ENCODE measurements at regions not wholly inside any gene's neighbourhood (a gene's known extent, or its start where the extent isn't known, plus 50 kb on each side); places are given as distances from the start of the nearest gene placed in this dataset.

- DNase-seq, result no peak
Measured at GRCh38 chr20:10770753-10771152, 97.0 kb upstream of the JAG1 start.

DNA sequence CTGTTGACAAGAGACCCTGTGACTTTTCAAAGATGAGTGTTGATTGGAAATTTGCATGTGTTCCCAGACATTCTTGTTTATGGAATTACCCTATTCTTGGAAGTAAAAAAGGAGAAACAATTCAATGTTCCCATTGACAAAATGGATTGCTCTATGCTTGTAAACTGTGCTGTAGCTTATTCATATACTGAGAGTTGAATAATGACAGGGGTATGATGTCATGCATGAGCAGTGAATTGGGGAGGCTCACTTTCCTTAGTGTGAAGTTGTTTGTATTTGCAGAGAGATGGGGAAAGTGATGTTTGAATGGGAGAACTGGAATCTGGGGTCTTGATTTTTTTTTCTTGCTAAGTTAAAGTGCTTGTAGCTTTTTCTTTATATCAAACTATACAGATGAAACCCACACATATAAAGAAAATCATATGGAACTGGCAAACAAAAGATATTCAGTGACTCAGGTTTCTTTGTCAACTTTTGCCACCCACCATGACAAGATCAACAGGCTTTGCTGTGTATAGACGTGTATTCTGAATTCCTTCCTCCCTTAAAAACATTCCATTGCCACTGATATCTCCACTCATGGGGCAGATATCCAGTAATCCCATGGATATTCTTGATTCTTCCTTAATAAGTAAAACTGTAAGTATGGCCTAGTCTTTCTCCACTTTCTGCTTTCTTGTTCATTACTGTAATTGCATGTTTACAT lies 97.8 kb upstream of the JAG1 start:
- DNase-seq, result no peak

GRCh38 chr20:10774357-10774943 lies 100.7 kb upstream of the JAG1 start:
- DNase-seq, result no peak

DNA sequence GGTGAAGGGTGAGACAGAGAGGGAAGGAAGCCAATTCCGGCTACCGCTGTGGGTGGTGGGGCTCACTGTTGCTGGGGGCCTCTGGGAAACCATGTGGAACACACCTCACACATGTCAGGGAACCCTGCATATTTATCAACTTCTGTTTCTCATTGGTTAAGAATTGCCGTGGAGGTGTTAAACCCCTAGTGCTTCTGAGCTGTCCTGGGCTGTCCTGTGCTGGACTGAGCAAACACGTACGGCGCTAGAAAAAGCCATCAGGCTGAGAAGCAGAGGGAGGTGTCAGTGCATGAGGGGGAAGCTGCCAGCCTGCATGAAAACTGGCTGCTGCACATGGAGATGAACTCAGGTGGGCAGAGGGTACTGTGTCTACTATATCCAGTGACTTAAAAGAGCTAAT lies 103.9 kb upstream of the JAG1 start:
- no peak for DNase-seq

GRCh38 chr20:10779911-10780310 lies 106.1 kb upstream of the JAG1 start:
- no peak for DNase-seq

DNA sequence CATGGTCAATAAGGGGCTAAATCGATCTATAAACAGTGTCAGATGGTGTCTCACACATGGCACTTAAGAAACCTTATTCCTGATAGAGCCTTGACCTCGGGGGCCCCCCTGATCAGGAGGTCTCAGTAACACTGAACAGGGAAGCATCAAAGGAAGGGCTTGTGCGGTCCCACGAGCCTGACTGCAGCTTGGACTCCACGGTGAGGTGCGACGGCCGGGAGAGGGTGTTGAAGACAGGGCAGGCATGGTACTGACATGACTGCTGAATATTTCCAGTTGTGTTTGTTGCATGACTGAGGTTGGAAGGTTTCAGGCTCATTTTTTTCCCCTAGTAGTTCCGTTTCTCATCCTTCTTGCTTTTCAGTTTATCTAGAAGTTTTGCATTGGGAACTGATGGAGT lies 107.1 kb upstream of the JAG1 start:
- DNase-seq, result no peak

DNA sequence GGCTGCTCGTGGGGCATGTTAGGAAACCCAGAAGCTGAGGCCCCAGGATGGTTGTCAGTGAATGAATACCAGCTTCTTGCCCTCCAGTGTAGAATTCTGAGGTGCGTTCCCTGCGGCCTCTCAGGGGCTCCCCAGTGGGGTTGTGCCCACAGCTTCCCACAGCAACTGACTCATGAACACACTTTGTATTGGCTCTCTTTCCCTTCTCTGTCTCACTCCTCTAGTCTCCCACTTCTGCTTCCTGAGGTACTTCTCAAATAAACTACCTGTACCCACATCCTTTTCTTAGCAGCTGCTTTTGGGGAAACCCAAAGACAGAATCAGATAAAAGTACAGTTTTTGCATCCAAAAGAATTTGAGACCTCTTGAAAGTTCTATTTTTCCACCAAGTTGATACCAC lies 107.7 kb upstream of the JAG1 start:
- DNase-seq, result no peak

DNA sequence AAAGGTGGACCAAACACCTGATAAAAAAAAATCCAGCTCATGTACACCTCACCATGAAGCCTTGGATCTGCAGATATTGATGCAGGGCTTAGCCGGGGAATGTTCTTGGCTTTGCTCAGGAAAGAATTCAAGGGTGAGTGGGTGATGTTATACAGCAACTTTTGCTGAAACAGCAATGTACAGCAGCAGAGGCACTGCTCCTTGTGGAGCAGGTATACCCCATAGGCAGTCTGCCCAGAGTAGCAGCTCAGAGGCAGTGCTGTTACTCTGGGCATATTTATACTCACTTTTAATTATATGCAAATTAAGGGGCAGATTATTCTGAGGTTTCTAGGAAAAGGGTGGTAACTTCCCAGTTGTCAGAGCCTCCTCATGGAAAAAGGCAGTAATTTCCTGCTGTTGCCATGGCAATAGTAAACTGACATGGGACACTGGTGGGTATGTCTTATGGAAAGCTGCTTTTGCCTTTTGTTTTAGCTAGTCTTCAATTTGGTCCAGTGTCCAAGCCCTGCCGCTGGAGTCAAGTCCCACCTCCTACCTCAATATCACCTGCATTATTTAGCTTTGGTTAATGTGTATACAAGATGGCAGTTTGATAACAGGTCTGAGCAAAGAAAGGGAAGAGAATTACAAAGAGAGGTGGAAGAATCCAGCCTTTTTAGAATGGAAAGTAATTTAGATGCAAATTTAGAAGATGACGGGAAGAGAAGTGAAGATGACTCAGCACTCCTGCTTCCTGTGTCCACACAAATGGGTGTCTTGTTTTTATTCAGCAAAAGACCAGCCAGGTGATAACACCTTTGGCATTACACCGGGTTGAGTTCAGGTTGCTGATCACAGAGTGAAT lies 110.1 kb upstream of the JAG1 start:
- DNase-seq, result no peak

- no peak for DNase-seq
Measured at GRCh38 chr20:10784554-10785183, 110.9 kb upstream of the JAG1 start.

DNA sequence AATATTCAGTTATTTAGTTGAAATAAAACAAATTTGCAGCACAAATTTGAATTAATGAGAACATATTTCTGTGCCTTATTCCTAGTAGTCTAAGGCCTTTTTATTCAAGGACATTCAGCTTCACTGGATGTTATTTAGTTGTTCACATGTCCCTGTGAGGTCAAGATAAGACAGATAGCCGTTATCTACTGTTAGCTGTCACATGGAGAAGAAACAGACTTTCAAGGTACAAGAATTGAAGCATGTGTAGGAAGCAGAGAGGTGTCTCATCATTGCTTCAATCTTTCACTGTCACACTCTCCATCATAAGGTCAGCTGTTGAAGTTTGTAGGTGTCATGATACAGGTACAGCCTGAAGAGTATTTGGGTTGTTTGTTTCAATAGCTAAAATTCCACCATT lies 112.9 kb upstream of the JAG1 start:
- no peak for DNase-seq

DNA sequence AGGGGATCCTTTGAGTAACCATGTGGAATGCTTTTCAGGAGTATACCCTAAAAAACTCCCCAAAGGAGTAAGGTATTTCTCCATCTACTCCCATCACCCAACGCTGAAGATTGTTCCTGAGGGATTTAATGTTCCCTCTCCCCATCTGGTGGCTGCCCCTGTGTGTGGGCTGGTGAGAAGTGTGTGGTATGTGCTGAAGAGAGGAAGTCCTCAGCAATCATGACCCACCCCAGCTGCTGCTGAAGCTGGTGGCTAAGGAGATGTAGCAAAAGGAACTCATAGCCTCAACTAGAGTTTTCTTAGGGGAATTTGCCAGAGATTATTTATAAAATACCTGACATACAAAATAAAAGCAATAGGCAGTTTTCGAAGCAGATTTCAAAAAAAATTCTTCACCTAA lies 114.3 kb upstream of the JAG1 start:
- no peak for DNase-seq

GRCh38 chr20:10788877-10789276 lies 115.1 kb upstream of the JAG1 start:
- DNase-seq, result no peak

GRCh38 chr20:10789386-10789785 lies 115.6 kb upstream of the JAG1 start:
- no peak for DNase-seq

GRCh38 chr20:10790013-10790412 lies 116.2 kb upstream of the JAG1 start:
- DNase-seq, result no peak

DNA sequence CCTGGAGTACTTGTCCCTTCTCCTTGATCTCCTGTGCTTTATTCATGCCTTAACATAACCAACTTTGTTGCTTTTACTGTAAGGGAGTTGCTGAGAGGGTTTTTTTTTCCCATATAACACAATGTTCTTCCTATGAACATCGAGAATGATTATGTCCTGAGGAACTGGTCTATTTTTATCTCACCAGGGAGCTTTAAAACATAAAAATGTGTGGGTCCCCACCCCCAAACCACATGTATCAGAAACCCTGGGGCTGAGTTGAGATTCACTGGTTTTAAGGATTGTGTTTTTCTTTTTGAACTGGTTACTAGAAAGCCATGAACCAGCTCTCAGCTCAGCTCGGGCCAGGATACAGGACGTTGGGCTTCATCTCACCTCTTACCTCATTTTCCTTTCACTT lies 118.5 kb upstream of the JAG1 start:
- DNase-seq, result no peak

DNA sequence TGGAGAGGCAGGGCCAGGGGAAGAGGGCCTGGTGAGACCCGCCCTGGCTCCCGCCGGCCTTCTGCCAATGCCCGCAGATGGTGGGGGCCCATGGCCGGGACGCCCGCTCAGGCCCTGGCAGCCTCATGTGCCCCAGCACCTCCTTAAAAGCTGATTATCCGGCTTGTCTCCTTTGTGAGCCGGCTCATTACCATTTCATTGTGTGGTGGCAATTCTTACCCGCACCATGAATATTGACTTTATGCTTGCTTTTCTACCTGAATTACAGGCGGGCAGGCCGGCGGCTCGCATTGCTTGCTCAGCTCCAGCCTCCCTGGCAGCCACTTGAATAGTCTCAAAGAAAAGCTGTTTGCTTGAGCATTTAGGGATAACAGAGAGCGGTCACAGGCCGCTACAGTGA lies 120.0 kb upstream of the JAG1 start:
- peak in 7 of 51 donors; percentile 1 to 18 (median 6) for DNase-seq

- DNase-seq, result no peak
Measured at GRCh38 chr20:10794765-10795164, 121.0 kb upstream of the JAG1 start.

GRCh38 chr20:10795286-10796026 lies 121.7 kb upstream of the JAG1 start:
- DNase-seq, result no peak

DNA sequence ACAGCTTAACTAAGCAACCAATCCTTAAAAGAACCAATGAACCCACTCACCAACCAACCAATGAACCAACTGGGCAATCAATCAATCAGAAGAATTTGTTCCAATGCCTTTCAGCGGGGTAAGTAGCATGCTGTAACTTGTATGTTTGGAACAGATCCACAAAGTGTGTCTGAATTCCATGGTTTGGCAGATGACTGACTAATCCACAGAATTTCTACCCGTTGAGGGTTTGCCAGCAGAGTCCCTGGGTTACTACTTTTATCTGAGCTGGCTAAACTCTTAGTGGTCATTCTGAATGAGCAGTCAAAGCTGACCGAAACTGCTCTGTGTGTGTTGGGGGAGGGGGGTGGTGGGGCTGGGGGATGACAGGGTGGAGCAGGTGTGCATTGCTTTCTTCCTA lies 125.0 kb upstream of the JAG1 start:
- no peak for DNase-seq

GRCh38 chr20:10799735-10800134 lies 125.9 kb upstream of the JAG1 start:
- no peak for DNase-seq

DNA sequence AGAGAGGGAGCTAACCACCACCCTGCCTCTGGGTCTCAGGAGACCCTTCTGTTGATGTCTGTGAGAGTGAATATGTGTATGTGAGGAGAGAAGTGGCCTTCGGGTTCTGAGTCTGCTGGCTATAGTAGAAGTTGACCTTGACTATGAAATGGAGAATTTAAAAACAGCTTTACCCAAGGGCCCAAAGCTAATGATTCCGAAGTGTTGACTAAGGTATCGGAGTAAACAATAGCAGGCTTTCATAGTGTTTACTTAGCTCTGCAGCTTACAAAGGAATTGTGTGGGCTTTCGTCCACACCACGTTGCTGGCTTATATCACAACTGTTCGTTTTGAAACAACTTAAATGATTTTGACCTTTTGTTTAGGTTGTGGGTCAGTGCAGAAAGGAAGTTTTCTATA lies 126.5 kb upstream of the JAG1 start:
- no peak for DNase-seq

DNA sequence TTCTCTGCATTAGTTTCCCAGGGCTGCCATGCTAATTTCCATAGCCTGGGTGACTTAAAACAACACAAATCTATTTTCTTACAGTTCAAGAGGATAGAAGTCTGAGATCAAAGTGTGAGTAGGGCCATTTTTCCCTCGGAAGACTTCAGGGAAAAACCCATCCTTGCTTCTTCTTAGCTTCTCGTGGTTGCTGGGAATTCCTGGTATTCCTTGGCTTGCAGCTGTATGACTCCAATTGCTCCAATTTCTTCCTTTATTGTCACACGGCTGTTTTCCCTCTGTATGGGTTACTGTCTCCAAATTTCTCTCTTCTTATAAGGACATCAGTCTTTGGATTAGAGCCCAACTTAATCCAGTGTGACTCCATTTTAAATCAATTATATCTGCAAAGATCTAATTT lies 128.4 kb upstream of the JAG1 start:
- DNase-seq, result no peak
